Transverse colon (tissue), 4 donors: ENCODE measurements at regions not wholly inside any gene's neighbourhood (a gene's known extent, or its start where the extent isn't known, plus 50 kb on each side); places are given as distances from the start of the nearest gene placed in this dataset.

Experiments
- DNase-seq: peaks from one replicate; pipeline ENCODE4 v3.0.0-alpha.2; 2019
- H3K27ac ChIP-seq, 4 donors: fragments of 200-600 bp; sonication (generic); 2 replicates each; pipeline ENCODE4 v1.5.1; 2016 to 2018; ENCODE audit warnings: inconsistent platforms in 4 of 4
- H3K27me3 ChIP-seq: fragments of 200-600 bp; sonication (generic); 2 replicates; pipeline ENCODE4 v1.5.1; 2017; ENCODE audit warnings: inconsistent platforms
- H3K36me3 ChIP-seq, 4 donors: fragments of 200-600 bp; sonication (generic); 2 replicates each; pipeline ENCODE4 v1.5.1; 2017 to 2019; ENCODE audit warnings: inconsistent platforms in 4 of 4
- H3K4me1 ChIP-seq, 4 donors: fragments of 200-600 bp; sonication (generic); 2 replicates each; pipeline ENCODE4 v1.5.1; 2017 to 2020; ENCODE audit warnings: inconsistent platforms in 4 of 4
- H3K4me3 ChIP-seq, 4 donors: fragments of 200-600 bp; sonication (generic); 1 replicate in 1 of 4; 2 replicates in 3 of 4; pipeline versions ENCODE4 v1.5.1 to v1.6.1; 2017 to 2019; ENCODE audit warnings: inconsistent platforms in 4 of 4
- H3K9me3 ChIP-seq, 2 donors: fragments of 200-600 bp; sonication (generic); 2 replicates each; pipeline ENCODE4 v1.5.1; 2017 to 2019; ENCODE audit warnings: inconsistent platforms in 2 of 2
- CTCF ChIP-seq, 5 experiments: fragments of 200-600 bp in 3 of 5; fragments of 450-650 bp in 2 of 5; sonication (generic) in 3 of 5; IDR thresholded peaks; 1 replicate in 2 of 5; 2 replicates in 3 of 5; pipeline ENCODE4 v1.5.1; 2016 to 2017; ENCODE audit warnings: antibody characterized with exemption in 5 of 5, inconsistent platforms in 3 of 5, mild to moderate bottlenecking in 2 of 5, moderate library complexity in 1 of 5
- EP300 ChIP-seq: sonication (generic); formaldehyde crosslinking; IDR thresholded peaks from one replicate; pipeline ENCODE4 v1.6.1; 2017; ENCODE audit warnings: antibody characterized with exemption, low read depth
- POLR2A ChIP-seq: fragments of 450-650 bp; IDR thresholded peaks from one replicate; pipeline ENCODE4 v1.6.1; 2016; ENCODE audit warnings: antibody characterized with exemption, mild to moderate bottlenecking, moderate library complexity
- POLR2AphosphoS5 ChIP-seq, 3 donors: sonication (generic); formaldehyde crosslinking; IDR thresholded peaks; one replicate each; pipeline ENCODE4 v1.6.1; 2016; ENCODE audit warnings: antibody characterized with exemption in 3 of 3
- WGBS, 2 donors: methylation state at CpG; one replicate each; pipeline ENCODE4 v1.1.5; 2018; ENCODE audit warnings: low coverage in 1 of 2; 5-methylcytosine and 5-hydroxymethylcytosine counted together
- in situ Hi-C, 4 donors: fragments of 200-750 bp; cut with MboI; loops; one replicate each; pipeline versions ENCODE4 v1.15.0 to v1.15.1; 2017; ENCODE audit warnings: low sequenced_read_pairs in 3 of 4, low pct_ligation_motif_present in 1 of 4, low pct_unique_long_range_greater_than_20kb in 1 of 4
- intact Hi-C: fragments of 100-400 bp; cut with DNase I; formaldehyde crosslinking; loops from one replicate; pipeline ENCODE4 v1.15.1; 2023; ENCODE audit warnings: low total_unique reads

- H3K27ac ChIP-seq, result no peak overlapping the region
- H3K36me3 ChIP-seq, result no peaks in the 10 kb centered on the region
- no peak for DNase-seq
- H3K4me1 ChIP-seq, result no peaks in the 10 kb centered on the region
- no peaks in the 10 kb centered on the region for H3K9me3 ChIP-seq
- intact Hi-C loops (no loop called here), in situ Hi-C loops (no loop called here)
- H3K27me3 ChIP-seq, result peaks cover 49% of the 10 kb centered on the region
- 63% methylated on average over 5 of the region's 5 CpGs; no CpG with 5 or more reads in 1 of the 2 donors for WGBS, 2 donors
- no peak for TF ChIP-seq POLR2AphosphoS5 (IDR thresholded peaks at IDR 0.05)
- TF ChIP-seq POLR2A, result no peak
- no peak for TF ChIP-seq EP300
- TF ChIP-seq CTCF (IDR thresholded peaks at IDR 0.05), result no peak
- H3K4me3 ChIP-seq, result no peak overlapping the region
Observed at GRCh38 chr1:38297842-38298241, 251.2 kb upstream of the POU3F1 start.

GRCh38 chr1:38297246-38297645, 250.7 kb upstream of the POU3F1 start:
- in situ Hi-C loops (no loop called here), intact Hi-C loops (no loop called here)
- Histone ChIP-seq H3K9me3 (no peaks in the 10 kb centered on the region), H3K4me1 (no peaks in the 10 kb centered on the region), H3K27me3 (peaks cover 51% of the 10 kb centered on the region), H3K36me3 (no peaks in the 10 kb centered on the region), H3K27ac (no peak overlapping the region), H3K4me3 (no peak overlapping the region)
- DNase-seq, result no peak
- TF ChIP-seq POLR2AphosphoS5 (IDR thresholded peaks at IDR 0.05) (no peak), POLR2A (no peak), EP300 (no peak)
- 88 to 94% methylated on average over 3 to 5 of the region's 5 CpGs for WGBS, 2 donors

- Histone ChIP-seq H3K27me3 (peaks cover 55% of the 10 kb centered on the region), H3K27ac (no peak overlapping the region), H3K4me3 (no peak overlapping the region), H3K9me3 (no peaks in the 10 kb centered on the region), H3K4me1 (no peaks in the 10 kb centered on the region), H3K36me3 (no peaks in the 10 kb centered on the region)
- 52 to 79% methylated on average over 6 to 10 of the region's 10 CpGs for WGBS, 2 donors
- TF ChIP-seq CTCF (IDR thresholded peaks at IDR 0.05) (no peak), POLR2A (no peak), POLR2AphosphoS5 (IDR thresholded peaks at IDR 0.05) (no peak), EP300 (no peak)
- no peak for DNase-seq
- in situ Hi-C loops (no loop called here), intact Hi-C loops (no loop called here)
Observed at GRCh38 chr1:38296047-38296446, 249.5 kb upstream of the POU3F1 start.

GRCh38 chr1:38293567-38293966, 247.0 kb upstream of the POU3F1 start:
- Histone ChIP-seq H3K36me3 (no peaks in the 10 kb centered on the region), H3K4me1 (no peaks in the 10 kb centered on the region), H3K27ac (no peak overlapping the region), H3K27me3 (peaks cover 47% of the 10 kb centered on the region), H3K9me3 (no peaks in the 10 kb centered on the region), H3K4me3 (no peak overlapping the region)
- DNase-seq, result no peak
- TF ChIP-seq CTCF (IDR thresholded peaks at IDR 0.05), result no peak
- no peak for TF ChIP-seq POLR2A
- no peak for TF ChIP-seq POLR2AphosphoS5 (IDR thresholded peaks at IDR 0.05)
- TF ChIP-seq EP300, result no peak
- in situ Hi-C loops (no loop called here), intact Hi-C loops (no loop called here)
- 62% methylated on average over 4 of the region's 4 CpGs; no CpG with 5 or more reads in 1 of the 2 donors for WGBS, 2 donors

- DNase-seq, result no peak
- H3K27ac ChIP-seq, result no peak overlapping the region
- no peaks in the 10 kb centered on the region for H3K9me3 ChIP-seq
- no peaks in the 10 kb centered on the region for H3K4me1 ChIP-seq
- WGBS, 2 donors, result 83 to 90% methylated on average over 2 to 3 of the region's 3 CpGs
- intact Hi-C loops (no loop called here), in situ Hi-C loops (no loop called here)
- H3K4me3 ChIP-seq, result no peak overlapping the region
- no peak for TF ChIP-seq EP300
- TF ChIP-seq CTCF (IDR thresholded peaks at IDR 0.05), result no peak
- no peak for TF ChIP-seq POLR2A
- TF ChIP-seq POLR2AphosphoS5 (IDR thresholded peaks at IDR 0.05), result no peak
- no peaks in the 10 kb centered on the region for H3K36me3 ChIP-seq
- H3K27me3 ChIP-seq, result peaks cover 47% of the 10 kb centered on the region
Observed at GRCh38 chr1:38292969-38293368, 246.4 kb upstream of the POU3F1 start.
